LNCaP clone FGC (cell line): ENCODE measurements at regions not wholly inside any gene's neighbourhood (a gene's known extent, or its start where the extent isn't known, plus 50 kb on each side); places are given as distances from the start of the nearest gene placed in this dataset.

Experiments
- DNase-seq: peaks from one replicate; pipeline ENCODE4 v3.0.0-alpha.2; 2011; ENCODE audit warnings: low read depth
- H3K4me3 ChIP-seq: 2 replicates; pipeline ENCODE4 v1.5.1; 2011; ENCODE audit warnings: mild to moderate bottlenecking, low read depth, low read length, control low read depth
- CTCF ChIP-seq: IDR thresholded peaks from 2 replicates; pipeline ENCODE4 v1.5.1; 2012; ENCODE audit warnings: mild to moderate bottlenecking; ENCODE audit not compliant: control insufficient read depth, insufficient read depth; ENCODE audit errors: extremely low read depth

- no peak overlapping the region for H3K4me3 ChIP-seq
- DNase-seq = no peak
- TF ChIP-seq CTCF = no peak
These were observed 1025.8 kb upstream of the LCORL start for GRCh38 chr4:19047279-19047880.

DNA sequence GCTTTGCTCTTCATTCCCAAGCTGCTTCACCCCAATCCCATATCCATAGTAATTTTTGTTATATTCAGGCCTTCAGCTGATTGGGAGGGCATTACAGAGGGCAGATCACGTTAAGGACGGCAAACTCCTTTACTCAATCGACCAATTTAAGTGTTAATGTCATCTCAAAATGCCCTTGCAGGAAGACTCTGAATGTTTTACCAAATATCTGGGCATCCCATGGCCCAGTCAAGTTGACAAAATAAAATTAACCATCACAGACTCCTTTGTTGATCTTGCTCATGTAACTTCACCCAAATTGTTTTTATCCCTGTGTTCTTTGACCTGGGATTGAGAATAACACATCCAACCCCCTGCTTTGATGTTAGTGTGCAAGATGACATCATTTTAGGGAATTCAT is 1018.3 kb upstream of the LCORL start:
- H3K4me3 ChIP-seq = no peak overlapping the region
- TF ChIP-seq CTCF = no peak
- no peak for DNase-seq

- DNase-seq = no peak
- no peak overlapping the region for H3K4me3 ChIP-seq
- no peak for TF ChIP-seq CTCF
These were observed 1016.7 kb upstream of the LCORL start for GRCh38 chr4:19038231-19038630.

DNA sequence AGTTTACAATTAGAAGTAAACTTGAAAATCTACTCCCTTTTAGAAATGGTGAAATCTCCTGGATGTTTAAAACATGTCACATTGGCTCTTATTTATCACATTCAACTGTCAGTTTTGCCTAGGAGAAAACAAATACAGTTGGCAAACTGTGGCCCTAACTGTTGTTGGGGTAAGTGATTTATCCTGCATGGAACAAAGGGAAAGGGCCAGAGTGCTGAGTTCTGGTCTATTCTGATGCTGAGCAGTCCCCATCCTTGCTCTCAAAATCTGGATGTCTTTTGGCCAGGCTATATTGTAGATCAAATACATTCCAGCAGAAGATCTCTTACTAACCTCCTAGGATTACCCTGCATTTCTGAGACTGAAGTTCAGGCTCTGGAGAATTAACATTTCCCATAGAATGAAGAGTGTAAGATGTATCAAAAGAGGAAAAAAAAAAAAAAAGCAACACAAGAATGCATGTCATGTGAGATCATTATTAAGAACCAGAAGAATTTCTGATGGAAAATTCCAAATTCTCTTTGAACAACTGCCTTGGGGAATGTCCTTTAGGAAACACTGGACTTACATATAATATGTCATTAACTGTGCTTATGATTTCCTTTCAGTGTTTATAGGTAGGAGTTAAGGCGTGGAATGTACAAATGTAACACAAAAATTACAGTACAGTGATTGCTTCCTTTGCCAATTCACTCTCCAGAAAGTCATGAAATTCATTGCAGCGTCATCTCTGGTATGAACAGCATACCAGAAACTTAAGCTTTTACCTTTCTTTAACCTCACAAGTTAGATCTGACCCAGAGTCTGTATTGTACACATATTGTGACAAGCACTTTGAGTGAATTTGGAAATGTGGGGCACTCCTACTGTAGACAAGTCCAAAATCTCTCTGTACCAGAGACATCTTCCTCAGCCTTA is 1012.5 kb upstream of the LCORL start:
- no peak for TF ChIP-seq CTCF
- no peak for DNase-seq
- no peak overlapping the region for H3K4me3 ChIP-seq

DNA sequence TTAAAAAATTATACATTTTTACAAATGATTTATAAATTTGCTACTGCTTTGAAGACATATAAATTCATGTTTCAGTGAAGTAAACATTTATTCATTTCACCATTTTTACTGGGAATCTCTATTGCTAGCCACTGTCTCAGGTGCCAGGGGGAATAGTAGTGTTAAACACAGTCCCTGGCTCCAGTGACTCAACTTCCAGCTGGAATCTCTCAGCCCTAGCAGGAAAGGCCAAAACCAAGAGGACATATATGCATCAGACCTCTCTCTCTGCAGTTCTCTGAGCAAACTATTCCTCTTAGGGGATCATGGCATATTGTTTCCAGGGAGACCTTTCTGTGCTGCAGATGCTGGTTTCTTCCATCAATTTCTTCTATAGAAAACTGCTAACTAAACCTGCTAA is 1009.0 kb upstream of the LCORL start:
- TF ChIP-seq CTCF = no peak
- H3K4me3 ChIP-seq = no peak overlapping the region
- DNase-seq = no peak

GRCh38 chr4:19030048-19030447 is 1008.5 kb upstream of the LCORL start:
- TF ChIP-seq CTCF = no peak
- DNase-seq = no peak
- H3K4me3 ChIP-seq = no peak overlapping the region

GRCh38 chr4:19026281-19026680 is 1004.7 kb upstream of the LCORL start:
- no peak overlapping the region for H3K4me3 ChIP-seq

More at GRCh38 chr4:19026281-19026680, 1004.7 kb upstream of the LCORL start:
- DNase-seq = no peak
- no peak for TF ChIP-seq CTCF
